ENCODE measurements at regions not wholly inside any gene's neighbourhood (a gene's known extent, or its start where the extent isn't known, plus 50 kb on each side); places are given as distances from the start of the nearest gene placed in this dataset.

GRCh38 chr3:124634210-124635168 lies 95.8 kb upstream of the UMPS start:
- Histone ChIP-seq H3K36me3 (peaks cover 6% of the 10 kb centered on the region), H3K9me3 (no peaks in the 10 kb centered on the region), H3K27me3 (no peaks in the 10 kb centered on the region), H3K27ac (no peak overlapping the region), H3K4me1 (no peaks in the 10 kb centered on the region), H3K4me3 (no peak overlapping the region)
- no peak for TF ChIP-seq CTCF (IDR thresholded peaks at IDR 0.05)
- no peak for DNase-seq (ENCODE audit: low spot score)

- no peaks in the 10 kb centered on the region for H3K9me3 ChIP-seq
- DNase-seq (ENCODE audit: low spot score) = no peak
- H3K27me3 ChIP-seq = no peaks in the 10 kb centered on the region
- no peaks in the 10 kb centered on the region for H3K4me1 ChIP-seq
- H3K4me3 ChIP-seq = no peak overlapping the region
- H3K36me3 ChIP-seq = peaks cover 6% of the 10 kb centered on the region
- no peak for TF ChIP-seq CTCF (IDR thresholded peaks at IDR 0.05)
- no peak overlapping the region for H3K27ac ChIP-seq
These were observed 95.1 kb upstream of the UMPS start for GRCh38 chr3:124635169-124635539.

- Histone ChIP-seq H3K9me3 (no peaks in the 10 kb centered on the region), H3K4me3 (no peak overlapping the region), H3K27ac (no peak overlapping the region), H3K4me1 (no peaks in the 10 kb centered on the region), H3K36me3 (peaks cover 6% of the 10 kb centered on the region), H3K27me3 (no peaks in the 10 kb centered on the region)
- no peak for TF ChIP-seq CTCF (IDR thresholded peaks at IDR 0.05)
- no peak for DNase-seq (ENCODE audit: low spot score)
These were observed 94.0 kb upstream of the UMPS start for GRCh38 chr3:124636101-124636862.

- no peak overlapping the region for H3K27ac ChIP-seq
- no peak for TF ChIP-seq CTCF (IDR thresholded peaks at IDR 0.05)
- H3K4me3 ChIP-seq = no peak overlapping the region
- H3K9me3 ChIP-seq = no peaks in the 10 kb centered on the region
- H3K4me1 ChIP-seq = no peaks in the 10 kb centered on the region
- DNase-seq (ENCODE audit: low spot score) = no peak
- peaks cover 6% of the 10 kb centered on the region for H3K36me3 ChIP-seq
- no peaks in the 10 kb centered on the region for H3K27me3 ChIP-seq
These were observed 93.4 kb upstream of the UMPS start for GRCh38 chr3:124636863-124637296.

GRCh38 chr3:124639406-124640237 lies 90.6 kb upstream of the UMPS start:
- Histone ChIP-seq H3K9me3 (no peaks in the 10 kb centered on the region), H3K4me1 (no peaks in the 10 kb centered on the region), H3K27me3 (no peaks in the 10 kb centered on the region), H3K4me3 (no peak overlapping the region), H3K27ac (no peak overlapping the region), H3K36me3 (no peaks in the 10 kb centered on the region)
- TF ChIP-seq CTCF (IDR thresholded peaks at IDR 0.05) = no peak
- no peak for DNase-seq (ENCODE audit: low spot score)

All from right atrium auricular region (tissue), 2 donors.